CD14-positive monocyte (primary cell): ENCODE measurements at regions not wholly inside any gene's neighbourhood (a gene's known extent, or its start where the extent isn't known, plus 50 kb on each side); places are given as distances from the start of the nearest gene placed in this dataset.

Experiments
- DNase-seq, 3 donors: peaks; one replicate each; pipeline ENCODE4 v3.0.0-alpha.2; 2011 to 2022
- H2AFZ ChIP-seq: 2 replicates; pipeline ENCODE4 v1.6.0; 2012; ENCODE audit warnings: mild to moderate bottlenecking, low read depth, low read length, inconsistent platforms; ENCODE audit not compliant: insufficient read depth, poor library complexity, severe bottlenecking
- H3K27ac ChIP-seq, 2 donors: 1 replicate in 1 of 2; 2 replicates in 1 of 2; pipeline ENCODE4 v1.5.1; 2012 to 2013; ENCODE audit warnings: low read length in 2 of 2, control low read depth in 1 of 2, inconsistent platforms in 1 of 2, low read depth in 1 of 2, mild to moderate bottlenecking in 1 of 2
- H3K27me3 ChIP-seq, 2 donors: one replicate each; pipeline versions ENCODE4 v1.6.0 to v1.6.1; 2011 to 2013; ENCODE audit warnings: low read length in 2 of 2; ENCODE audit not compliant: control insufficient read depth in 2 of 2, insufficient read depth in 2 of 2
- H3K36me3 ChIP-seq, 2 donors: replicated peaks in 1 of 2; 1 replicate in 1 of 2; 2 replicates in 1 of 2; pipeline versions ENCODE4 v1.5.1 to v1.6.1; 2012 to 2013; ENCODE audit warnings: low read length in 2 of 2, control low read depth in 1 of 2, inconsistent platforms in 1 of 2, mild to moderate bottlenecking in 1 of 2; ENCODE audit not compliant: insufficient read depth in 2 of 2, control insufficient read depth in 1 of 2
- H3K4me1 ChIP-seq, 2 donors: 1 replicate in 1 of 2; 2 replicates in 1 of 2; pipeline versions ENCODE4 v1.5.1 to v1.6.1; 2012 to 2013; ENCODE audit warnings: low read length in 2 of 2, control low read depth in 1 of 2, inconsistent platforms in 1 of 2, mild to moderate bottlenecking in 1 of 2, moderate library complexity in 1 of 2; ENCODE audit not compliant: insufficient read depth in 2 of 2, control insufficient read depth in 1 of 2
- H3K4me2 ChIP-seq: replicated peaks from 2 replicates; pipeline ENCODE3; 2012; ENCODE audit warnings: low read length, moderate library complexity, mild to moderate bottlenecking; ENCODE audit not compliant: poor library complexity, severe bottlenecking; ENCODE audit errors: extremely low read depth
- H3K4me3 ChIP-seq, 3 experiments: fragments of 200-600 bp in 1 of 3; sonication (generic) in 1 of 3; replicated peaks in 1 of 3; 1 replicate in 2 of 3; 2 replicates in 1 of 3; pipeline ENCODE4 v1.5.1; 2011 to 2013; ENCODE audit warnings: low read length in 3 of 3, mild to moderate bottlenecking in 3 of 3, control low read depth in 2 of 3, low read depth in 2 of 3, inconsistent platforms in 1 of 3, moderate library complexity in 1 of 3
- H3K79me2 ChIP-seq: 2 replicates; pipeline ENCODE4 v1.6.0; 2012; ENCODE audit warnings: mild to moderate bottlenecking, control low read depth, inconsistent platforms, low read length, moderate library complexity; ENCODE audit not compliant: insufficient read depth
- H3K9ac ChIP-seq: 2 replicates; pipeline ENCODE4 v1.6.0; 2017; ENCODE audit warnings: low read length, mild to moderate bottlenecking; ENCODE audit not compliant: insufficient read depth, poor library complexity, severe bottlenecking
- H3K9me3 ChIP-seq, 2 donors: replicated peaks in 1 of 2; 1 replicate in 1 of 2; 2 replicates in 1 of 2; pipeline versions ENCODE4 v1.5.1 to v1.6.1; 2012 to 2013; ENCODE audit warnings: low read length in 2 of 2, control low read depth in 1 of 2; ENCODE audit not compliant: control insufficient read depth in 1 of 2, insufficient read depth in 1 of 2
- H4K20me1 ChIP-seq: 2 replicates; pipeline ENCODE4 v1.6.0; 2012; ENCODE audit warnings: mild to moderate bottlenecking, low read length, control low read depth, moderate library complexity; ENCODE audit not compliant: insufficient read depth
- H3K27ac Mint-ChIP-seq, 7 donors: one replicate each; pipeline ENCODE4 v1.8.0; 2020; ENCODE audit warnings: mild to moderate bottlenecking in 7 of 7, mixed read lengths in 7 of 7, moderate library complexity in 6 of 7, inconsistent platforms in 2 of 7
- H3K27me3 Mint-ChIP-seq, 3 donors: one replicate each; pipeline ENCODE4 v1.8.0; 2021 to 2022; ENCODE audit warnings: low read depth in 3 of 3, mild to moderate bottlenecking in 3 of 3, mixed read lengths in 3 of 3, moderate library complexity in 3 of 3, inconsistent platforms in 1 of 3
- H3K36me3 Mint-ChIP-seq, 2 donors: one replicate each; pipeline ENCODE4 v1.8.0; 2020; ENCODE audit warnings: mixed read lengths in 2 of 2, inconsistent platforms in 1 of 2, mild to moderate bottlenecking in 1 of 2
- H3K4me1 Mint-ChIP-seq: one replicate; pipeline ENCODE4 v1.8.0; 2020; ENCODE audit warnings: mild to moderate bottlenecking, mixed read lengths
- H3K4me3 Mint-ChIP-seq, 2 donors: one replicate each; pipeline ENCODE4 v1.8.0; 2020; ENCODE audit warnings: mild to moderate bottlenecking in 2 of 2, mixed read lengths in 2 of 2, moderate library complexity in 1 of 2
- H3K9me3 Mint-ChIP-seq, 7 donors: one replicate each; pipeline ENCODE4 v1.8.0; 2020 to 2022; ENCODE audit warnings: mixed read lengths in 7 of 7, mild to moderate bottlenecking in 6 of 7, moderate library complexity in 6 of 7, inconsistent platforms in 2 of 7
- CTCF ChIP-seq: fragments of 200-600 bp; IDR thresholded peaks from one replicate; pipeline ENCODE4 v1.8.0; 2022; ENCODE audit warnings: antibody characterized with exemption, mild to moderate bottlenecking
- WGBS: methylation state at CpG from one replicate; pipeline ENCODE4 v1.1.5; 2013; ENCODE audit warnings: missing lambda C conversion rate; ENCODE audit not compliant: insufficient coverage; 5-methylcytosine and 5-hydroxymethylcytosine counted together
- intact Hi-C, 2 donors: fragments of 100-400 bp; cut with micrococcal nuclease; formaldehyde crosslinking; loops; one replicate each; pipeline versions ENCODE4 v1.15.0 to v1.15.1; 2023

GRCh38 chr15:36422631-36423030 is 156.8 kb upstream of the CDIN1 start:
- Mint-ChIP-seq H3K4me3 (no peak overlapping the region), H3K27me3 (no peaks in the 10 kb centered on the region), H3K4me1 (no peaks in the 10 kb centered on the region), H3K27ac (no peak overlapping the region), H3K36me3 (no peaks in the 10 kb centered on the region), H3K9me3 (peaks cover 0 to 15% (median 4%) of the 10 kb centered on the region in 7 donors)
- no peaks in the 10 kb centered on the region for H3K4me1 ChIP-seq
- peaks cover 4 to 7% of the 10 kb centered on the region in 2 donors for H3K9me3 ChIP-seq
- no peaks in the 10 kb centered on the region for H4K20me1 ChIP-seq
- no peak overlapping the region for H3K4me3 ChIP-seq
- H2AFZ ChIP-seq = no peak overlapping the region
- no peak for DNase-seq
- intact Hi-C loops = no loop called here
- H3K27ac ChIP-seq = no peak overlapping the region
- no peaks in the 10 kb centered on the region for H3K79me2 ChIP-seq
- H3K9ac ChIP-seq = no peak overlapping the region
- H3K36me3 ChIP-seq = no peaks in the 10 kb centered on the region
- no peak for TF ChIP-seq CTCF
- no peaks in the 10 kb centered on the region for H3K27me3 ChIP-seq
- no peak overlapping the region for H3K4me2 ChIP-seq
- WGBS = no CpG with 5 or more reads among the region's 2 CpGs

- no peaks in the 10 kb centered on the region for H3K27me3 ChIP-seq
- no peak for DNase-seq
- H3K79me2 ChIP-seq = no peaks in the 10 kb centered on the region
- no peak for TF ChIP-seq CTCF
- Mint-ChIP-seq H3K27ac (no peak overlapping the region), H3K9me3 (peaks cover 0 to 7% (median 0%) of the 10 kb centered on the region in 7 donors), H3K4me3 (no peak overlapping the region), H3K4me1 (no peaks in the 10 kb centered on the region), H3K27me3 (no peaks in the 10 kb centered on the region), H3K36me3 (no peaks in the 10 kb centered on the region)
- H2AFZ ChIP-seq = no peak overlapping the region
- H3K9me3 ChIP-seq = no peaks in the 10 kb centered on the region
- H3K4me2 ChIP-seq = no peak overlapping the region
- no peak overlapping the region for H3K4me3 ChIP-seq
- H3K4me1 ChIP-seq = no peaks in the 10 kb centered on the region
- 95% methylated on average over 3 of the region's 4 CpGs for WGBS
- no peaks in the 10 kb centered on the region for H4K20me1 ChIP-seq
- H3K36me3 ChIP-seq = no peaks in the 10 kb centered on the region
- intact Hi-C loops = no loop called here
- no peak overlapping the region for H3K27ac ChIP-seq
- no peak overlapping the region for H3K9ac ChIP-seq
Observed at GRCh38 chr15:36426691-36427090, 152.7 kb upstream of the CDIN1 start.
